ENCODE measurements at regions not wholly inside any gene's neighbourhood (a gene's known extent, or its start where the extent isn't known, plus 50 kb on each side); places are given as distances from the start of the nearest gene placed in this dataset.

DNA sequence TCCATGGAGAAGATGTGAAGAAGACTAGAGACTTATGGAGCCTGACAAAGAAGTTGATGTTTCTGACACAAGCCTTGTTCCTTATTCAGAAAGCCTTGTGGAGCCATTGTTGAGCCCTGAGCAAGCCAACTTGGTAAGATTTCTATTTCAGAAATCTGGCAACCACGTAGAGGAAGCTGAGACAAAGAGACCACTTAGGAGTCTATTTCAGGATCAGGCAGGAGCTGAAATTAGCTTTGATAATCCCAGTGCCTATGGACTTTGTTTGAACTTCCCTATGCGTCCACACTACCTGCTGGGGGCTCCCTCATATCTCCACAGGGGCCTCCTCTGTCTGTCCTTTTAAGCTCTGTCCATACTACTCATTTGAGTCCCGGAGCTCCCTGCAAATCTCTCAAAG is 540.0 kb upstream of the GOT2 start:
- TF ChIP-seq, protein P1, sequence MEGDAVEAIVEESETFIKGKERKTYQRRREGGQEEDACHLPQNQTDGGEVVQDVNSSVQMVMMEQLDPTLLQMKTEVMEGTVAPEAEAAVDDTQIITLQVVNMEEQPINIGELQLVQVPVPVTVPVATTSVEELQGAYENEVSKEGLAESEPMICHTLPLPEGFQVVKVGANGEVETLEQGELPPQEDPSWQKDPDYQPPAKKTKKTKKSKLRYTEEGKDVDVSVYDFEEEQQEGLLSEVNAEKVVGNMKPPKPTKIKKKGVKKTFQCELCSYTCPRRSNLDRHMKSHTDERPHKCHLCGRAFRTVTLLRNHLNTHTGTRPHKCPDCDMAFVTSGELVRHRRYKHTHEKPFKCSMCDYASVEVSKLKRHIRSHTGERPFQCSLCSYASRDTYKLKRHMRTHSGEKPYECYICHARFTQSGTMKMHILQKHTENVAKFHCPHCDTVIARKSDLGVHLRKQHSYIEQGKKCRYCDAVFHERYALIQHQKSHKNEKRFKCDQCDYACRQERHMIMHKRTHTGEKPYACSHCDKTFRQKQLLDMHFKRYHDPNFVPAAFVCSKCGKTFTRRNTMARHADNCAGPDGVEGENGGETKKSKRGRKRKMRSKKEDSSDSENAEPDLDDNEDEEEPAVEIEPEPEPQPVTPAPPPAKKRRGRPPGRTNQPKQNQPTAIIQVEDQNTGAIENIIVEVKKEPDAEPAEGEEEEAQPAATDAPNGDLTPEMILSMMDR (IDR thresholded peaks at IDR 0.05), result no peak
- TF ChIP-seq POLR2A (IDR thresholded peaks at IDR 0.05), result no peak
